DND-41 (cell line): ENCODE measurements at regions not wholly inside any gene's neighbourhood (a gene's known extent, or its start where the extent isn't known, plus 50 kb on each side); places are given as distances from the start of the nearest gene placed in this dataset.

Source experiments
- EZH2 ChIP-seq: IDR thresholded peaks from 3 replicates; pipeline ENCODE4 v1.6.1; 2012; ENCODE audit warnings: borderline replicate concordance, low read depth, mild to moderate bottlenecking, moderate library complexity, low read length, inconsistent platforms; ENCODE audit not compliant: severe bottlenecking
- TF ChIP-seq, protein P1 (sequence below): IDR thresholded peaks from 2 replicates; pipeline ENCODE4 v1.5.1; 2012; ENCODE audit warnings: borderline replicate concordance, low read length, moderate library complexity, mild to moderate bottlenecking; ENCODE audit not compliant: poor library complexity, severe bottlenecking; ENCODE audit errors: extremely low read depth

DNA sequence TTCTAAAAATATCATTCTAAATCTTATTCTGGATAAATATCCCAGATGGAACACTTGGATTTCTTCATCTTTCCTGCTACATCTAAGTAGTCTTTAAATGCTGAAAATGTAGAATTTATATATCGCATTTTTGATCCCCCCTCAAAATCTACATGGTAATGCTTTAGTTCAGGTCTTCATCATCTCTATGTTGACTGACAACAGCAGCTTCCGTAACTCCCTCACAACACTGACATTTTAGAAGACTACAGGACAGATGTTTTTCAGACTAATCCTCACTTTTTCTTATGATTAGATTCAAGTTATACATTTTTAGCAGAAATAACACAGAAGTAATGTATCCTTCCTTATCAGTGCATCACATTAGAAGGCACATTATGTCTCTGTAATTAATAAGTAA, 336.5 kb downstream of the LMO4 start:
- TF ChIP-seq, protein P1, sequence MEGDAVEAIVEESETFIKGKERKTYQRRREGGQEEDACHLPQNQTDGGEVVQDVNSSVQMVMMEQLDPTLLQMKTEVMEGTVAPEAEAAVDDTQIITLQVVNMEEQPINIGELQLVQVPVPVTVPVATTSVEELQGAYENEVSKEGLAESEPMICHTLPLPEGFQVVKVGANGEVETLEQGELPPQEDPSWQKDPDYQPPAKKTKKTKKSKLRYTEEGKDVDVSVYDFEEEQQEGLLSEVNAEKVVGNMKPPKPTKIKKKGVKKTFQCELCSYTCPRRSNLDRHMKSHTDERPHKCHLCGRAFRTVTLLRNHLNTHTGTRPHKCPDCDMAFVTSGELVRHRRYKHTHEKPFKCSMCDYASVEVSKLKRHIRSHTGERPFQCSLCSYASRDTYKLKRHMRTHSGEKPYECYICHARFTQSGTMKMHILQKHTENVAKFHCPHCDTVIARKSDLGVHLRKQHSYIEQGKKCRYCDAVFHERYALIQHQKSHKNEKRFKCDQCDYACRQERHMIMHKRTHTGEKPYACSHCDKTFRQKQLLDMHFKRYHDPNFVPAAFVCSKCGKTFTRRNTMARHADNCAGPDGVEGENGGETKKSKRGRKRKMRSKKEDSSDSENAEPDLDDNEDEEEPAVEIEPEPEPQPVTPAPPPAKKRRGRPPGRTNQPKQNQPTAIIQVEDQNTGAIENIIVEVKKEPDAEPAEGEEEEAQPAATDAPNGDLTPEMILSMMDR, result no peak
- TF ChIP-seq EZH2, result no peak
